ENCODE measurements at regions not wholly inside any gene's neighbourhood (a gene's known extent, or its start where the extent isn't known, plus 50 kb on each side); places are given as distances from the start of the nearest gene placed in this dataset.

GRCh38 chr14:22429546-22430294 lies 159.3 kb downstream of the DAD1 start (continued):
- TF ChIP-seq EZH2 (IDR thresholded peaks at IDR 0.05; ENCODE audit: low read depth, low read length, severe bottlenecking), result no peak
- no peak for TF ChIP-seq NRF1 (IDR thresholded peaks at IDR 0.05; ENCODE audit: low read depth, low read length)
- TF ChIP-seq EGR1 (IDR thresholded peaks at IDR 0.05; ENCODE audit: borderline replicate concordance, low read depth, low read length), result no peak
- TF ChIP-seq ZNF274 (IDR thresholded peaks at IDR 0.05; ENCODE audit: borderline replicate concordance, extremely low read depth, low read length), result no peak
